HepG2 (cell line): ENCODE measurements at regions not wholly inside any gene's neighbourhood (a gene's known extent, or its start where the extent isn't known, plus 50 kb on each side); places are given as distances from the start of the nearest gene placed in this dataset.

Source experiments
- ATAC-seq: fragments of 200-7000 bp; cut with Tn5 transposase; 3 replicates; pipeline ENCODE4 v1.9.1; 2020; ENCODE audit warnings: mild to moderate bottlenecking, moderate library complexity
- BruUV-seq: library from RNA; stranded (reverse); fragments of 400-500 nt; replicated peaks from 2 replicates; lab custom pipeline; 2021; lab: Mats Ljungman, UMichigan
- CTCF ChIA-PET: fragments of 300-600 bp; formaldehyde crosslinking; extraction: SDS; loops from one replicate; lab custom pipeline; 2021; ENCODE audit warnings: low total read pairs, inconsistent platforms, low intra/inter-chr PET ratio; lab: Yijun Ruan, JAX
- POLR2A ChIA-PET: fragments of 350-600 bp; sonication (Branson Sonifier 250); formaldehyde crosslinking; loops from one replicate; lab custom pipeline; 2020; ENCODE audit warnings: antibody characterized with exemption, inconsistent platforms; lab: Yijun Ruan, JAX
- DNase-seq: peaks from one replicate; pipeline ENCODE4 v3.0.0-alpha.2; 2015; ENCODE audit warnings: low spot score
- FAIRE-seq: peaks from 3 replicates; lab custom pipeline; 2011; peaks lifted over from hg19 to GRCh38; lab: Jason Lieb, UNC
- H2AFZ ChIP-seq: one replicate; pipeline ENCODE4 v1.6.1; 2011; ENCODE audit warnings: low read length, inconsistent platforms
- H3K27ac ChIP-seq: fragments of 300-600 bp; 3 replicates; pipeline ENCODE4 v1.8.0; 2011; ENCODE audit warnings: mixed run types, mild to moderate bottlenecking, mixed read lengths, low read length, inconsistent platforms; ENCODE audit not compliant: insufficient read depth; ENCODE audit errors: extremely low read length
- H3K27me3 ChIP-seq, 2 experiments: fragments of 200-600 bp in 1 of 2; 2 replicates in 1 of 2; 3 replicates in 1 of 2; pipeline versions ENCODE4 v1.6.0 to v1.8.0; 2011; ENCODE audit warnings: low read length in 2 of 2, mild to moderate bottlenecking in 2 of 2, moderate library complexity in 2 of 2, inconsistent platforms in 1 of 2; ENCODE audit not compliant: insufficient read depth in 2 of 2, control insufficient read depth in 1 of 2
- H3K36me3 ChIP-seq, 2 experiments: fragments of 200-600 bp in 1 of 2; replicated peaks in 1 of 2; 2 replicates in 1 of 2; 3 replicates in 1 of 2; pipeline versions ENCODE4 v1.5.1 to v1.8.0; 2011; ENCODE audit warnings: low read length in 2 of 2, inconsistent platforms in 1 of 2; ENCODE audit not compliant: insufficient read depth in 2 of 2, control insufficient read depth in 1 of 2
- H3K4me1 ChIP-seq: 2 replicates; pipeline ENCODE4 v1.5.1; 2012; ENCODE audit warnings: low read length, inconsistent platforms; ENCODE audit not compliant: insufficient read depth
- H3K4me2 ChIP-seq: 2 replicates; pipeline ENCODE4 v1.6.0; 2011; ENCODE audit warnings: low read depth, low read length, inconsistent platforms
- H3K4me3 ChIP-seq, 3 experiments: fragments of 200-600 bp in 1 of 3; sonication (generic), shearing (Covaris generic) in 1 of 3; replicated peaks in 1 of 3; 2 replicates each; pipeline ENCODE4 v1.5.1; 2011 to 2016; ENCODE audit warnings: low read length in 3 of 3, inconsistent platforms in 2 of 3, low read depth in 2 of 3, mild to moderate bottlenecking in 2 of 3, control low read depth in 1 of 3, mixed read lengths in 1 of 3; ENCODE audit not compliant: insufficient read depth in 1 of 3
- H3K79me2 ChIP-seq: one replicate; pipeline ENCODE4 v1.6.1; 2011; ENCODE audit warnings: low read length, inconsistent platforms; ENCODE audit not compliant: insufficient read depth
- H3K9ac ChIP-seq: 2 replicates; pipeline ENCODE4 v1.6.0; 2011; ENCODE audit warnings: mild to moderate bottlenecking, low read depth, low read length, inconsistent platforms; ENCODE audit not compliant: insufficient read depth
- H3K9me3 ChIP-seq: 2 replicates; pipeline ENCODE4 v1.5.1; 2012; ENCODE audit warnings: mild to moderate bottlenecking, low read length
- H4K20me1 ChIP-seq: 2 replicates; pipeline ENCODE4 v1.6.0; 2011; ENCODE audit warnings: inconsistent platforms, mild to moderate bottlenecking, low read length, moderate library complexity; ENCODE audit not compliant: insufficient read depth
- DPF2 ChIP-seq: sonication (generic); formaldehyde crosslinking; IDR thresholded peaks from 2 replicates; pipeline ENCODE4 v1.4.0; 2020; ENCODE audit warnings: mild to moderate bottlenecking, low read depth, missing genetic modification reagents, borderline replicate concordance
- MAFK ChIP-seq, 2 experiments: IDR thresholded peaks in 1 of 2; conservative IDR thresholded peaks in 1 of 2; 2 replicates each; pipeline ENCODE4 v1.6.1; 2011; ENCODE audit warnings: improper control_type of control experiment in 2 of 2, low read length in 2 of 2
- ZBTB8A ChIP-seq: sonication (generic); formaldehyde crosslinking; IDR thresholded peaks from 2 replicates; pipeline ENCODE4 v1.4.0; 2020; ENCODE audit warnings: mild to moderate bottlenecking, low read depth, missing genetic modification reagents, borderline replicate concordance
- ZNF570 ChIP-seq: sonication (generic); formaldehyde crosslinking; IDR thresholded peaks from 2 replicates; pipeline ENCODE4 v1.4.0; 2020; ENCODE audit warnings: mild to moderate bottlenecking, missing genetic modification reagents, borderline replicate concordance
- ZNF709 ChIP-seq: sonication (generic); formaldehyde crosslinking; IDR thresholded peaks from 2 replicates; pipeline ENCODE4 v1.5.0; 2020; ENCODE audit warnings: mild to moderate bottlenecking, missing genetic modification reagents
- ZNF740 ChIP-seq: sonication (generic); formaldehyde crosslinking; IDR thresholded peaks from 2 replicates; pipeline ENCODE4 v1.4.0; 2020; ENCODE audit warnings: missing genetic modification reagents
- WGBS: methylation state at CpG from one replicate; pipeline ENCODE4 v1.1.6; 2017; ENCODE audit warnings: low lambda C conversion rate; 5-methylcytosine and 5-hydroxymethylcytosine counted together
- in situ Hi-C: cut with HindIII; loops from 2 replicates; pipeline ENCODE4 v1.10.0; 2017; ENCODE audit warnings: low pct_unique_long_range_greater_than_20kb; ENCODE audit not compliant: extremely low pct_ligation_motif_present
- intact Hi-C: fragments of 100-400 bp; cut with micrococcal nuclease; formaldehyde crosslinking; loops from one replicate; pipeline ENCODE4 v1.10.0; 2022; ENCODE audit not compliant: unreplicated experiment
- TF ChIP-seq, protein P1 (sequence below): sonication (generic); formaldehyde crosslinking; IDR thresholded peaks from 2 replicates; pipeline ENCODE4 v1.4.0; 2020; ENCODE audit warnings: mild to moderate bottlenecking, missing genetic modification reagents
- TF ChIP-seq, protein P2 (sequence below): sonication (generic); formaldehyde crosslinking; IDR thresholded peaks from 2 replicates; pipeline ENCODE4 v1.9.0; 2022; ENCODE audit warnings: missing genetic modification reagents, mild to moderate bottlenecking, borderline replicate concordance

- H3K9me3 ChIP-seq: no peaks in the 10 kb centered on the region
- H3K9ac ChIP-seq: no peak overlapping the region
- CTCF ChIA-PET: no interaction called here
- no peak for DNase-seq
- H3K27ac ChIP-seq: no peak overlapping the region
- H3K4me1 ChIP-seq: peaks cover 8% of the 10 kb centered on the region; the same call in 1 of the 2 replicates
- H3K79me2 ChIP-seq: no peaks in the 10 kb centered on the region
- no peaks in the 10 kb centered on the region for H3K27me3 ChIP-seq
- no peak overlapping the region for H3K4me3 ChIP-seq
- no peaks in the 10 kb centered on the region for H3K36me3 ChIP-seq
- 0% methylated on average over 2 of the region's 2 CpGs for WGBS
- FAIRE-seq: no peak
- H4K20me1 ChIP-seq: no peaks in the 10 kb centered on the region
- no peak overlapping the region for H2AFZ ChIP-seq
- no peak overlapping the region for H3K4me2 ChIP-seq
- in situ Hi-C loops (no loop called here), intact Hi-C loops (no loop called here)
- BruUV-seq: no TSS peak
- no peak for ATAC-seq
- TF ChIP-seq ZBTB8A: no peak
- no peak for TF ChIP-seq ZNF740 (CRISPR knock-in tag)
- TF ChIP-seq ZNF570 (CRISPR knock-in tag): no peak
- TF ChIP-seq, protein P1, sequence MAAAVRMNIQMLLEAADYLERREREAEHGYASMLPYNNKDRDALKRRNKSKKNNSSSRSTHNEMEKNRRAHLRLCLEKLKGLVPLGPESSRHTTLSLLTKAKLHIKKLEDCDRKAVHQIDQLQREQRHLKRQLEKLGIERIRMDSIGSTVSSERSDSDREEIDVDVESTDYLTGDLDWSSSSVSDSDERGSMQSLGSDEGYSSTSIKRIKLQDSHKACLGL (CRISPR knock-in tag): no peak
- no peak for TF ChIP-seq ZNF709
- TF ChIP-seq, protein P2, sequence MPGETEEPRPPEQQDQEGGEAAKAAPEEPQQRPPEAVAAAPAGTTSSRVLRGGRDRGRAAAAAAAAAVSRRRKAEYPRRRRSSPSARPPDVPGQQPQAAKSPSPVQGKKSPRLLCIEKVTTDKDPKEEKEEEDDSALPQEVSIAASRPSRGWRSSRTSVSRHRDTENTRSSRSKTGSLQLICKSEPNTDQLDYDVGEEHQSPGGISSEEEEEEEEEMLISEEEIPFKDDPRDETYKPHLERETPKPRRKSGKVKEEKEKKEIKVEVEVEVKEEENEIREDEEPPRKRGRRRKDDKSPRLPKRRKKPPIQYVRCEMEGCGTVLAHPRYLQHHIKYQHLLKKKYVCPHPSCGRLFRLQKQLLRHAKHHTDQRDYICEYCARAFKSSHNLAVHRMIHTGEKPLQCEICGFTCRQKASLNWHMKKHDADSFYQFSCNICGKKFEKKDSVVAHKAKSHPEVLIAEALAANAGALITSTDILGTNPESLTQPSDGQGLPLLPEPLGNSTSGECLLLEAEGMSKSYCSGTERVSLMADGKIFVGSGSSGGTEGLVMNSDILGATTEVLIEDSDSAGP (CRISPR knock-in tag): no peak
- TF ChIP-seq MAFK (conservative IDR thresholded peaks at IDR 0.05 in 1 of 2, IDR thresholded peaks at IDR 0.05 in 1 of 2; ENCODE audit: low read length in 2 of 2): no peak
- TF ChIP-seq DPF2 (CRISPR knock-in tag): no peak
- POLR2A ChIA-PET: no interaction called here
These were observed 209.4 kb upstream of the RBBP8 start for GRCh38 chr18:22723773-22724172.
